Sigmoid colon (tissue), 6 donors: ENCODE measurements at regions not wholly inside any gene's neighbourhood (a gene's known extent, or its start where the extent isn't known, plus 50 kb on each side); places are given as distances from the start of the nearest gene placed in this dataset.
"Not testable (repeated sequence)": the region's sequence is repeated elsewhere in the genome, so short reads cannot be mapped to it uniquely, and the experiment has no call there.

Experiments
- DNase-seq: peaks from one replicate; pipeline ENCODE4 v3.0.0-alpha.2; 2019
- H3K27ac ChIP-seq, 4 donors: fragments of 200-600 bp; sonication (generic); one replicate each; pipeline ENCODE4 v1.5.1; 2016 to 2019; ENCODE audit warnings: mild to moderate bottlenecking in 1 of 4
- H3K27me3 ChIP-seq, 3 donors: fragments of 200-600 bp; sonication (generic); one replicate each; pipeline ENCODE4 v1.5.1; 2019; ENCODE audit warnings: mild to moderate bottlenecking in 1 of 3
- H3K36me3 ChIP-seq, 4 donors: fragments of 200-600 bp; sonication (generic); one replicate each; pipeline ENCODE4 v1.5.1; 2016 to 2019
- H3K4me1 ChIP-seq, 4 donors: fragments of 200-600 bp; sonication (generic); one replicate each; pipeline ENCODE4 v1.5.1; 2017 to 2019
- H3K4me3 ChIP-seq, 4 donors: fragments of 200-600 bp; sonication (generic); one replicate each; pipeline ENCODE4 v1.5.1; 2017 to 2019; ENCODE audit warnings: mild to moderate bottlenecking in 2 of 4, moderate library complexity in 1 of 4
- H3K9me3 ChIP-seq, 4 donors: fragments of 200-600 bp in 3 of 4; sonication (generic) in 3 of 4; one replicate each; pipeline versions ENCODE4 v1.5.1 to v1.6.1; 2013 to 2019
- CTCF ChIP-seq, 4 experiments: fragments of 450-650 bp in 3 of 4; fragments of 200-600 bp in 1 of 4; IDR thresholded peaks; one replicate each; pipeline ENCODE4 v1.5.1; 2016 to 2019; ENCODE audit warnings: antibody characterized with exemption in 4 of 4, mild to moderate bottlenecking in 3 of 4, moderate library complexity in 2 of 4
- EP300 ChIP-seq, 4 donors: sonication (generic); formaldehyde crosslinking; IDR thresholded peaks; one replicate each; pipeline ENCODE4 v1.6.1; 2017; ENCODE audit warnings: antibody characterized with exemption in 4 of 4
- POLR2A ChIP-seq, 2 donors: fragments of 450-650 bp; IDR thresholded peaks; one replicate each; pipeline ENCODE4 v1.6.1; 2016; ENCODE audit warnings: antibody characterized with exemption in 2 of 2, mild to moderate bottlenecking in 2 of 2, moderate library complexity in 2 of 2
- POLR2AphosphoS5 ChIP-seq, 4 donors: sonication (generic); formaldehyde crosslinking; IDR thresholded peaks; one replicate each; pipeline ENCODE4 v1.6.1; 2017; ENCODE audit warnings: antibody characterized with exemption in 4 of 4
- WGBS, 2 donors: extraction: QIAGEN DNeasy Blood & Tissue Kit; methylation state at CpG; one replicate each; pipeline ENCODE4 v1.1.7; 2013; 5-methylcytosine and 5-hydroxymethylcytosine counted together
- intact Hi-C: fragments of 100-400 bp; cut with DNase I; formaldehyde crosslinking; loops from one replicate; pipeline ENCODE4 v1.15.1; 2023
- donor health status: healthy with polysubstance abuse.
- donor health status: healthy.

DNA sequence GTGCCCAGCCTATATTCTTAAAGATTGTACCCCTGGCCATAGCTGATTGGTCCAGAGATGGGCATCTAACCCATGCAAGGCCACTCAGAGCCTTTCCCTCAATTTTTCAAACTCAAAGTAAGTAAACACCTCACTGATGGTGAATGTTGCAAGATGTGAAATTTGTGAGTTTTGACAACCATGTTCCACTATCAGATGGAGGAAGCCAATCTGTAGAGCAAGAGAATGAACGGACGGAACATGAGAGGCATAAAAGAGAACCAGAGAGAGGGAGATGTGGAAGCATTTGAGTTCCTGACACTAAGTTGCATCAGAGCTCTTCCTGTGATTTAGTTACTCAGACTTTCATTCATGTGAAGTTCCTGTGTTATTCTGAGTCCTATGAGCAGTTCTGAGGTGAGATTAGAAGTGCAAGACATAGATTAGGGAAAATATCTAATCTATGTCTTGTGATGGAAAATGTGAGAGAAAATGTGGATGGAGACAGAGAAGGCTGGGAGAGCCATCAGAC is 73.3 kb downstream of the PRSS23 start:
- Histone ChIP-seq H3K27me3 (no peaks in the 10 kb centered on the region), H3K27ac (no peak overlapping the region), H3K4me1 (no peaks in the 10 kb centered on the region), H3K4me3 (no peak overlapping the region), H3K36me3 (no peaks in the 10 kb centered on the region), H3K9me3 (no peaks in the 10 kb centered on the region)
- no peak for DNase-seq
- intact Hi-C loops, result loop anchor here (5.0 kb wide), 2 partner anchors 409 to 549 kb away; no protein-coding TSS in a partner anchor
- 84 to 90% methylated on average over 2 of the region's 2 CpGs for WGBS, 2 donors
- no peak for TF ChIP-seq POLR2A (IDR thresholded peaks at IDR 0.05)
- no peak for TF ChIP-seq POLR2AphosphoS5 (IDR thresholded peaks at IDR 0.05)
- TF ChIP-seq CTCF (IDR thresholded peaks at IDR 0.05), result no peak
- no peak for TF ChIP-seq EP300 (IDR thresholded peaks at IDR 0.05)

DNA sequence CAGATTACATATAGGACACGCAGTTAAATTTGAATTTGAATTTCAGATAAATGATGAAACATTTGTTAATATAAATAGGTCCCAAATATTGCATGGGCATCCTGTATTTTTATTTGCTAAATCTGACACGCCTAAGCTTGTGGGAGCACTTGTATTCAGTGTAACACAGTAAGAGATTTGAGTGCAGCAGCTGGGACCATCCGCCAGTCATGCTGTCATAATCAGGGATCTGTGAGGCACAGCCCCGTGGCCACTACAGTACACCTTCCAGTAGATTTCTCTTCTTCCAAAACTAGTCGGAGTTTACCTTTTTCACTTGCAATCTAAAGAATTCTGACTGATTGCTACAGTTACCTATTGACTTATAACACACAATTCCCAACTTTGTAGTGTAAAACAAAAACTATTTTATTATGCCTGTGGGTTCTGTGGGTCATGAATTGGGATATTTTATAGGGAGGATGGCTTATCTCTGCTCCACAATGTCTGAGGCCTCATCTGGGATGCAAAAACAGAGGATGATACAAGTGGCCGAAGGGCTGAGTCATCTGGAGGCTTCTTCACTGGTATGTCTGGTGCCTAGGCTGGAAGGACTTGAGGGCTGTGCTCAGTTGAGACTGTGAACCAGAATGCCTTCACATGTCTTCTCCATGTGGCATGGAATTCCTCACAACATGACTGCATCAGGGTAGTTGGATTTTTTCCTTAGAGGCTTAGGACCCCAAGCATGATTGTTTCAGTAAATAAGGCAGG is 74.1 kb downstream of the PRSS23 start:
- H3K27me3 ChIP-seq, result no peaks in the 10 kb centered on the region
- H3K4me1 ChIP-seq, result no peaks in the 10 kb centered on the region
- H3K27ac ChIP-seq, result no peak overlapping the region
- DNase-seq, result no peak
- no peaks in the 10 kb centered on the region for H3K9me3 ChIP-seq
- H3K36me3 ChIP-seq, result no peaks in the 10 kb centered on the region
- TF ChIP-seq POLR2AphosphoS5 (IDR thresholded peaks at IDR 0.05) (no peak), POLR2A (IDR thresholded peaks at IDR 0.05) (no peak), EP300 (IDR thresholded peaks at IDR 0.05) (no peak), CTCF (IDR thresholded peaks at IDR 0.05) (no peak)
- intact Hi-C loops, result loop anchor here (5.0 kb wide), 2 partner anchors 408 to 548 kb away; no protein-coding TSS in a partner anchor
- H3K4me3 ChIP-seq, result no peak overlapping the region
- WGBS, 2 donors, result 85 to 86% methylated on average over 6 of the region's 6 CpGs

DNA sequence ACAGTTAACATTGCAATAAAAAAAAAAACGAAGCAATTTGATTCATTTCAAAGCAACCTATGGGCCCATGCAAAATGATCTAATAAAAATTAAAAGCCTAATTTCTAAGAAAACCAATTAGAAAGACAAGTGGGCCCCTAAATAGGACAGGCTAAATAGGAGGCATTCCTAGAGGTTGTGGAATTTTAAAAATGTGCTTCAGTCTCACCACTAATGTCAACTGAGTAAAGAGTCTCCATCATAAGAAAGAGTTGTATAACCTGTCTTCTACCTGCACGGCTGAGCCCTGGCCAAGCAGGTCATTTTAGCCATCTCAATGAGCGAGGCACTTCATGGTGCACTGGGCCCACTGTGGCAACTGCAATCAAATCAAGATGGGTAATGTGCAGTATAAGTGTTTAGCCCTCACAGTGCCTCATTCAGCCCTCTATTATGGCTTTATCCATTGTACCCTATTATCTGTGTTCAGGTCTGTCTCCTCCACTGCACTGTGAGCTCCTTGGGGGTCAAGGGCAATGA is 76.4 kb downstream of the PRSS23 start:
- 87 to 92% methylated on average over 3 of the region's 3 CpGs for WGBS, 2 donors
- DNase-seq, result no peak
- no peaks in the 10 kb centered on the region for H3K9me3 ChIP-seq
- intact Hi-C loops, result no loop called here
- H3K36me3 ChIP-seq, result no peaks in the 10 kb centered on the region
- no peak overlapping the region for H3K27ac ChIP-seq
- no peak for TF ChIP-seq POLR2AphosphoS5 (IDR thresholded peaks at IDR 0.05)
- TF ChIP-seq POLR2A (IDR thresholded peaks at IDR 0.05), result no peak
- TF ChIP-seq CTCF (IDR thresholded peaks at IDR 0.05), result no peak
- no peak for TF ChIP-seq EP300 (IDR thresholded peaks at IDR 0.05)
- H3K4me1 ChIP-seq, result no peaks in the 10 kb centered on the region
- H3K27me3 ChIP-seq, result no peaks in the 10 kb centered on the region
- H3K4me3 ChIP-seq, result no peak overlapping the region

- intact Hi-C loops, result no loop called here
Observed at GRCh38 chr11:86877503-86877902, 77.2 kb downstream of the PRSS23 start.

DNA sequence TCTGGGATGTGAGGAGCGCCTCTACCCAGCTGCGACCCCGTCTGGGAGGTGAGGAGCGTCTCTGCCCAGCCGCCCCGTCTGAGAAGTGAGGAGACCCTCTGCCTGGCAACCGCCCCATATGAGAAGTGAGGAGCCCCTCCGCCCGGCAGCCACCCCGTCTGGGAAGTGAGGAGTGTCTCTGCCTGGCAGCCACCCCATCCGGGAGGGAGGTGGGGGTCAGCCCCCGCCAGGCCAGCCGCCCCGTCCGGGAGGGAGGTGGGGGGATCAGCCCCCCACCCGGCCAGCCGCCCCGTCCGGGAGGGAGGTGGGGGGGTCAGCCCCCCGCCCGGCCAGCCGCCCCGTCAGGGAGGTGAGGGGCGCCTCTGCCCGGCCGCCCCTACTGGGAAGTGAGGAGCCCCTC is 76.0 kb downstream of the FZD4 start:
- 96 to 97% methylated on average over 16 to 19 of the region's 26 CpGs for whole genome bisulfite sequencing, 2 donors
- H3K4me3 ChIP-seq, H3K36me3 ChIP-seq, H3K27ac ChIP-seq, H3K9me3 ChIP-seq, H3K27me3 ChIP-seq, DNase-seq, H3K4me1 ChIP-seq, intact Hi-C loops: not testable (repeated sequence)

More at GRCh38 chr11:86877503-86877902, 77.2 kb downstream of the PRSS23 start:
- no peak for TF ChIP-seq POLR2A (IDR thresholded peaks at IDR 0.05)
- no peak for TF ChIP-seq EP300 (IDR thresholded peaks at IDR 0.05)
- TF ChIP-seq POLR2AphosphoS5 (IDR thresholded peaks at IDR 0.05), result no peak
- no peak for TF ChIP-seq CTCF (IDR thresholded peaks at IDR 0.05)
- H3K9me3 ChIP-seq, result no peaks in the 10 kb centered on the region
- H3K4me3 ChIP-seq, result no peak overlapping the region
- DNase-seq, result no peak
- no peaks in the 10 kb centered on the region for H3K27me3 ChIP-seq
- no peaks in the 10 kb centered on the region for H3K36me3 ChIP-seq
- H3K27ac ChIP-seq, result no peak overlapping the region
- H3K4me1 ChIP-seq, result no peaks in the 10 kb centered on the region
